K562 (cell line): ENCODE measurements at regions not wholly inside any gene's neighbourhood (a gene's known extent, or its start where the extent isn't known, plus 50 kb on each side); places are given as distances from the start of the nearest gene placed in this dataset.

ENCODE experiments used
- ARID1B ChIP-seq: fragments of 450-650 bp; IDR thresholded peaks from 2 replicates; pipeline ENCODE4 v1.6.1; 2016; ENCODE audit warnings: antibody characterized with exemption, mild to moderate bottlenecking, inconsistent platforms
- CBX5 ChIP-seq: IDR thresholded peaks from 2 replicates; pipeline ENCODE4 v1.6.1; 2014; ENCODE audit warnings: low read depth, borderline replicate concordance
- ELF1 ChIP-seq: fragments of 200-800 bp; sonication (Bioruptor generic); IDR thresholded peaks from 2 replicates; pipeline ENCODE4 v1.6.1; 2016; ENCODE audit warnings: missing genetic modification characterization, missing compliant biosample characterization
- EP400 ChIP-seq: fragments of 450-650 bp; IDR thresholded peaks from 2 replicates; pipeline ENCODE4 v1.6.1; 2017; ENCODE audit warnings: antibody characterized with exemption, mild to moderate bottlenecking, moderate library complexity
- FOXA3 ChIP-seq, 2 experiments: fragments of 450-650 bp in 1 of 2; sonication (generic) in 1 of 2; formaldehyde crosslinking; IDR thresholded peaks in 1 of 2; conservative IDR thresholded peaks in 1 of 2; 2 replicates each; pipeline versions ENCODE4 v1.4.0 to v1.8.0; 2020 to 2022; ENCODE audit warnings: mild to moderate bottlenecking in 2 of 2, missing genetic modification reagents in 1 of 2
- GTF2F1 ChIP-seq: IDR thresholded peaks from 2 replicates; pipeline ENCODE4 v1.6.1; 2011; ENCODE audit warnings: low read depth, low read length, improper control_type of control experiment
- NCOR1 ChIP-seq: fragments of 450-650 bp; IDR thresholded peaks from 2 replicates; pipeline ENCODE4 v1.6.1; 2016; ENCODE audit warnings: mild to moderate bottlenecking, moderate library complexity
- POLR2AphosphoS2 ChIP-seq: IDR thresholded peaks from 2 replicates; pipeline ENCODE4 v1.6.1; 2012; ENCODE audit warnings: low read length, improper control_type of control experiment
- ZNF217 ChIP-seq: sonication (generic); formaldehyde crosslinking; IDR thresholded peaks from 2 replicates; pipeline ENCODE4 v1.8.0; 2022; ENCODE audit warnings: mild to moderate bottlenecking, missing genetic modification reagents
- ZNF23 ChIP-seq: fragments of 250-450 bp; sonication (Bioruptor Pico); IDR thresholded peaks from 2 replicates; pipeline ENCODE4 v1.4.0; 2020; ENCODE audit warnings: mild to moderate bottlenecking
- ZNF253 ChIP-seq: fragments of 250-450 bp; sonication (Bioruptor Pico); conservative IDR thresholded peaks from 2 replicates; pipeline ENCODE4 v1.6.1; 2021; ENCODE audit warnings: mild to moderate bottlenecking
- ZNF282 ChIP-seq: sonication (generic); formaldehyde crosslinking; IDR thresholded peaks from 2 replicates; pipeline ENCODE4 v1.8.1; 2023; ENCODE audit warnings: missing genetic modification reagents
- TF ChIP-seq, protein P1 (sequence below): sonication (generic); formaldehyde crosslinking; IDR thresholded peaks from 2 replicates; pipeline ENCODE4 v1.8.0; 2022; ENCODE audit warnings: mild to moderate bottlenecking, missing genetic modification reagents
- TF ChIP-seq, protein P2 (sequence below): fragments of 450-650 bp; IDR thresholded peaks from 2 replicates; pipeline ENCODE4 v1.6.1; 2016; ENCODE audit warnings: low read depth
- TF ChIP-seq, protein P3 (sequence below): fragments of 200-800 bp; sonication (Bioruptor generic); IDR thresholded peaks from 2 replicates; pipeline ENCODE4 v1.6.1; 2017; ENCODE audit warnings: missing genetic modification characterization, missing compliant biosample characterization

DNA sequence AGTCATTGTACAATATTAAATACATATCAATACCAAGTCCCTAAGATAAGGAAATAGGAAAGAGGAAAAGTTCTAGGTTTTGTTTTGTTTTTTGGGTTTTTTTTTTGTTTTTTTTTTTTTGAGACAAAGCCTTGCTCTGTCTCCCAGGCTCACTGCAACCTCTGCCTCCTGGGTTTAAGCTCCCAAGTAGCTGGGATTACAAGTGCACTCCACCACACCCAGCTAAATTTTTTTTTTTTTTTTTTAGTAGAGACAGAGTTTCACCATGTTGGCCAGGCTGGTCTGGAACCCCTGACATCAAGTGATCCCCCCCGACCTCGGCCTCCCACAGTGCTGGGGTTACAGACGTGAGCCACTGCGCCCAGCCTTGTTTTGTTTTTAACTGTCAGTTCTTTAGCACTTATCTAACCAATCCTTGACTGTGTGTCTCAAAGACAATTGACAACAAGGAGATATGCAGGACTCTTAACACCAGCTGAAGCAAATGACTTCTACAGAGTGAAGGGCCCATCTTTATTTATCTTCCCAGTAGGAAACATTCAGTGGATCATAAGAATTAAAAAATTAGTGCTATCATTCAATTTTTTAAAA, 100.0 kb upstream of the RAP2B start (continued):
- no peak for TF ChIP-seq ZNF253 (CRISPR knock-in tag)
- no peak for TF ChIP-seq ZNF23 (CRISPR knock-in tag)
- no peak for TF ChIP-seq ELF1 (tag)
- no peak for TF ChIP-seq GTF2F1
- TF ChIP-seq POLR2AphosphoS2, result no peak
- TF ChIP-seq ZNF217 (CRISPR knock-in tag), result no peak
- TF ChIP-seq, protein P1, sequence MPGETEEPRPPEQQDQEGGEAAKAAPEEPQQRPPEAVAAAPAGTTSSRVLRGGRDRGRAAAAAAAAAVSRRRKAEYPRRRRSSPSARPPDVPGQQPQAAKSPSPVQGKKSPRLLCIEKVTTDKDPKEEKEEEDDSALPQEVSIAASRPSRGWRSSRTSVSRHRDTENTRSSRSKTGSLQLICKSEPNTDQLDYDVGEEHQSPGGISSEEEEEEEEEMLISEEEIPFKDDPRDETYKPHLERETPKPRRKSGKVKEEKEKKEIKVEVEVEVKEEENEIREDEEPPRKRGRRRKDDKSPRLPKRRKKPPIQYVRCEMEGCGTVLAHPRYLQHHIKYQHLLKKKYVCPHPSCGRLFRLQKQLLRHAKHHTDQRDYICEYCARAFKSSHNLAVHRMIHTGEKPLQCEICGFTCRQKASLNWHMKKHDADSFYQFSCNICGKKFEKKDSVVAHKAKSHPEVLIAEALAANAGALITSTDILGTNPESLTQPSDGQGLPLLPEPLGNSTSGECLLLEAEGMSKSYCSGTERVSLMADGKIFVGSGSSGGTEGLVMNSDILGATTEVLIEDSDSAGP (CRISPR knock-in tag), result no peak
- TF ChIP-seq CBX5, result no peak
- peak; percentile 58; the same call in 1 of the 2 replicates for TF ChIP-seq NCOR1
- no peak for TF ChIP-seq ZNF282 (CRISPR knock-in tag)
- TF ChIP-seq, protein P2, sequence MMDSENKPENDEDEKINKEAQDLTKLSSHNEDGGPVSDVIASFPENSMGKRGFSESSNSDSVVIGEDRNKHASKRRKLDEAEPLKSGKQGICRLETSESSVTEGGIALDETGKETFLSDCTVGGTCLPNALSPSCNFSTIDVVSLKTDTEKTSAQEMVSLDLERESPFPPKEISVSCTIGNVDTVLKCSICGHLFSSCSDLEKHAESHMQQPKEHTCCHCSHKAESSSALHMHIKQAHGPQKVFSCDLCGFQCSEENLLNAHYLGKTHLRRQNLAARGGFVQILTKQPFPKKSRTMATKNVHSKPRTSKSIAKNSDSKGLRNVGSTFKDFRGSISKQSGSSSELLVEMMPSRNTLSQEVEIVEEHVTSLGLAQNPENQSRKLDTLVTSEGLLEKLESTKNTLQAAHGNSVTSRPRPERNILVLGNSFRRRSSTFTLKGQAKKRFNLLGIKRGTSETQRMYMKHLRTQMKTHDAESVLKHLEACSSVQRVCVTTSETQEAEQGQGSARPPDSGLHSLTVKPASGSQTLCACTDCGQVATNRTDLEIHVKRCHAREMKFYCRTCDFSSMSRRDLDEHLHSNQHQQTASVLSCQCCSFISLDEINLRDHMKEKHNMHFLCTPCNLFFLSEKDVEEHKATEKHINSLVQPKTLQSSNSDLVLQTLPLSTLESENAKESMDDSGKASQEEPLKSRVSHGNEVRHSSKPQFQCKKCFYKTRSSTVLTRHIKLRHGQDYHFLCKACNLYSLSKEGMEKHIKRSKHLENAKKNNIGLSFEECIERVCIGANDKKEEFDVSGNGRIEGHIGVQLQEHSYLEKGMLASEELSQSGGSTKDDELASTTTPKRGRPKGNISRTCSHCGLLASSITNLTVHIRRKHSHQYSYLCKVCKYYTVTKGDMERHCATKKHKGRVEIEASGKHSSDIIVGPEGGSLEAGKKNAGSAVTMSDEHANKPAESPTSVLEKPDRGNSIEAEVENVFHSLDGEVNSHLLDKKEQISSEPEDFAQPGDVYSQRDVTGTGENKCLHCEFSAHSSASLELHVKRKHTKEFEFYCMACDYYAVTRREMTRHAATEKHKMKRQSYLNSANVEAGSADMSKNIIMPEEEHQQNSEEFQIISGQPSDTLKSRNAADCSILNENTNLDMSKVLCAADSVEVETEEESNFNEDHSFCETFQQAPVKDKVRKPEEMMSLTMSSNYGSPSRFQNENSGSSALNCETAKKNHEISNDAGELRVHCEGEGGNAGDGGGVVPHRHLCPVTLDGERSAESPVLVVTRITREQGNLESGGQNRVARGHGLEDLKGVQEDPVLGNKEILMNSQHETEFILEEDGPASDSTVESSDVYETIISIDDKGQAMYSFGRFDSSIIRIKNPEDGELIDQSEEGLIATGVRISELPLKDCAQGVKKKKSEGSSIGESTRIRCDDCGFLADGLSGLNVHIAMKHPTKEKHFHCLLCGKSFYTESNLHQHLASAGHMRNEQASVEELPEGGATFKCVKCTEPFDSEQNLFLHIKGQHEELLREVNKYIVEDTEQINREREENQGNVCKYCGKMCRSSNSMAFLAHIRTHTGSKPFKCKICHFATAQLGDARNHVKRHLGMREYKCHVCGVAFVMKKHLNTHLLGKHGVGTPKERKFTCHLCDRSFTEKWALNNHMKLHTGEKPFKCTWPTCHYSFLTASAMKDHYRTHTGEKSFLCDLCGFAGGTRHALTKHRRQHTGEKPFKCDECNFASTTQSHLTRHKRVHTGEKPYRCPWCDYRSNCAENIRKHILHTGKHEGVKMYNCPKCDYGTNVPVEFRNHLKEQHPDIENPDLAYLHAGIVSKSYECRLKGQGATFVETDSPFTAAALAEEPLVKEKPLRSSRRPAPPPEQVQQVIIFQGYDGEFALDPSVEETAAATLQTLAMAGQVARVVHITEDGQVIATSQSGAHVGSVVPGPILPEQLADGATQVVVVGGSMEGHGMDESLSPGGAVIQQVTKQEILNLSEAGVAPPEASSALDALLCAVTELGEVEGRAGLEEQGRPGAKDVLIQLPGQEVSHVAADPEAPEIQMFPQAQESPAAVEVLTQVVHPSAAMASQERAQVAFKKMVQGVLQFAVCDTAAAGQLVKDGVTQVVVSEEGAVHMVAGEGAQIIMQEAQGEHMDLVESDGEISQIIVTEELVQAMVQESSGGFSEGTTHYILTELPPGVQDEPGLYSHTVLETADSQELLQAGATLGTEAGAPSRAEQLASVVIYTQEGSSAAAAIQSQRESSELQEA, result no peak
- TF ChIP-seq EP400, result 0 out of 2 replicates have a peak, but pooled peaks have one; percentile 9
- TF ChIP-seq FOXA3 (CRISPR knock-in tag; conservative IDR thresholded peaks at IDR 0.05 in 1 of 2, IDR thresholded peaks at IDR 0.05 in 1 of 2), result no peak
- TF ChIP-seq, protein P3, sequence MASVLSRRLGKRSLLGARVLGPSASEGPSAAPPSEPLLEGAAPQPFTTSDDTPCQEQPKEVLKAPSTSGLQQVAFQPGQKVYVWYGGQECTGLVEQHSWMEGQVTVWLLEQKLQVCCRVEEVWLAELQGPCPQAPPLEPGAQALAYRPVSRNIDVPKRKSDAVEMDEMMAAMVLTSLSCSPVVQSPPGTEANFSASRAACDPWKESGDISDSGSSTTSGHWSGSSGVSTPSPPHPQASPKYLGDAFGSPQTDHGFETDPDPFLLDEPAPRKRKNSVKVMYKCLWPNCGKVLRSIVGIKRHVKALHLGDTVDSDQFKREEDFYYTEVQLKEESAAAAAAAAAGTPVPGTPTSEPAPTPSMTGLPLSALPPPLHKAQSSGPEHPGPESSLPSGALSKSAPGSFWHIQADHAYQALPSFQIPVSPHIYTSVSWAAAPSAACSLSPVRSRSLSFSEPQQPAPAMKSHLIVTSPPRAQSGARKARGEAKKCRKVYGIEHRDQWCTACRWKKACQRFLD (CRISPR knock-in tag), result no peak
- peak; percentile 66 for TF ChIP-seq ARID1B
